Pulmonary artery endothelial cell (primary cell): ENCODE measurements at regions not wholly inside any gene's neighbourhood (a gene's known extent, or its start where the extent isn't known, plus 50 kb on each side); places are given as distances from the start of the nearest gene placed in this dataset.

Source experiments
- DNase-seq: peaks from one replicate; pipeline ENCODE4 v3.0.0-alpha.2; 2011; ENCODE audit warnings: low read depth, low spot score

- no peak for DNase-seq
These were observed 57.8 kb upstream of the ZDHHC17 start for GRCh38 chr12:76706101-76706500.

- DNase-seq = no peak
These were observed 57.2 kb upstream of the ZDHHC17 start for GRCh38 chr12:76706761-76707160.

GRCh38 chr12:76707772-76708171, 56.1 kb upstream of the ZDHHC17 start:
- no peak for DNase-seq

GRCh38 chr12:76708296-76708695, 55.6 kb upstream of the ZDHHC17 start:
- no peak for DNase-seq

GRCh38 chr12:76711241-76711640, 52.7 kb upstream of the ZDHHC17 start:
- no peak for DNase-seq

GRCh38 chr12:76713130-76713529, 50.8 kb upstream of the ZDHHC17 start:
- DNase-seq = no peak

- DNase-seq = no peak
These were observed 49.9 kb upstream of the ZDHHC17 start for GRCh38 chr12:76713986-76714385.
